Fibroblast of gingiva (primary cell): ENCODE measurements at regions not wholly inside any gene's neighbourhood (a gene's known extent, or its start where the extent isn't known, plus 50 kb on each side); places are given as distances from the start of the nearest gene placed in this dataset.

Source experiments
- DNase-seq: peaks from one replicate; pipeline ENCODE4 v3.0.0-alpha.2; 2011; ENCODE audit warnings: low read depth

DNA sequence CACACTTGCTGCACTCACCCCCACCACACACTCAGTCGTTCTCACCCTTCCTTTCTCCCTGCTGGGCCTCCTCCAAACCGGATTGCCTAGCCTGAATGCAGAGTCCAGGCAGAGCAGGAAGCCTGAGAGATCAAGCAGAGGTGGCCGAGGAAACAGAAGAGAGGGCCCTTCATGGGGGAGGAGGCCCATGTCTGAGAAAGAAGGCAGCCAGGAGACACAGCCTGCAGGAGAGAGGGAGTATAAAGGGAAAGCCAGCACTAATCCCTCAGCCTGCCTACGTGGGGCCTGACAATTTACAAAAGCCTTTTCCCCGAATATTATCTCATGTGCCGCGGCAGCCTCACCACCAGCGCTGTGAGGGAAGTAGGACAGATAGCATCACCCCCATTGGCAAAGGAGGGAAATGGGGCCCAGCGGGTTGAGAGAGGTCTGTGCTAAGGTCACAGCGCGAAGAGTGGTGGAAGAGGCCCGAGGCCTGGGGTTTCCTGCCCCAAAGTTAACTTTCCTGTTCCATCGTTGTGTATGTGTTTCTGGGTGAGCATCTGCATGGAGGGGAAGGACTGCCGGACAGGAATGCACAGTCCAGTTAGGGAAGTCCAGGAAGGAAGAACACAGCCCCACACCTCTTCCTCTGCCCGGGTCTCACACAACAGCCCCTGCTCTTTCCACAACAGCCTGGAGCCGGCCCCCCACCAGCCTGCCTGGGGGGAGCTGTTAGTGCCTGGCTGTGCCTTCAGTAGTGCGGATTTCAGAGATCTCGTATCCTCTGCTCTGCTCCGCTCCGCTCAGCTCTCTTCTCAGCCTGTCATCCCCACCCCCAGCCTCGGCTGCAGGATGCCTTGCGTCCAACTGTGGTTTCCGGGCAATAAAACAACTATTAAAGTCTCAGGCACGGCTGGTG is 50.9 kb upstream of the BCOR start:
- no peak for DNase-seq

DNA sequence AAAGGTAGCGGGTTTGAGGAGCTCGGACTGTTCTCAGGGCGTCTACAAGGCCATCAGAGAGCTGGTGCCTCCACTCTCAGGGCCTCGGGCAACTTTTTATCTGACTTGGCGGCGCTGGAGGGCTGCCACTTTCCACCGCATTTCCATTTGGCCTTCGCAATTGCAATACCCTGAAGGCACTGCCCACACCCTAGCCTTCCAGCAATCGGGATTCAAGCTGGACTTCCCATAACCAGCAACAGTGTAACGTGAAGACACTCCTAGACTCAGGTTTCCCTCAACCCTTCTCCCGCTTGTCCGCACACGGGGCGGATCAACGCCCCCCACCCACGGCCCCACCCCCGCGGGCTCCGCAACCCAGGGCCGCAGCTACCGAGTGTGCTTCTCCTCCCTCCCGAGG is 50.2 kb upstream of the BCOR start:
- DNase-seq: no peak
